Left renal cortex interstitium (tissue), 4 donors: ENCODE measurements at regions not wholly inside any gene's neighbourhood (a gene's known extent, or its start where the extent isn't known, plus 50 kb on each side); places are given as distances from the start of the nearest gene placed in this dataset.
"Not testable (repeated sequence)": the region's sequence is repeated elsewhere in the genome, so short reads cannot be mapped to it uniquely, and the experiment has no call there.

ENCODE experiments used
- DNase-seq, 4 donors: peaks; one replicate each; pipeline ENCODE4 v3.0.0-alpha.2; 2013; ENCODE audit warnings: low read depth in 4 of 4, low spot score in 2 of 4, missing footprints in 1 of 4

GRCh38 chr18:35822413-35822812 lies 150.1 kb upstream of the RMP24 start:
- no peak for DNase-seq

GRCh38 chr18:35826477-35826876 lies 146.0 kb upstream of the RMP24 start:
- no peak for DNase-seq

- no peak for DNase-seq
These were observed 145.1 kb upstream of the RMP24 start for GRCh38 chr18:35827275-35827902.

GRCh38 chr18:35827903-35828275 lies 144.6 kb upstream of the RMP24 start:
- no peak for DNase-seq

GRCh38 chr18:35828591-35828990 lies 143.9 kb upstream of the RMP24 start:
- no peak for DNase-seq

- no peak for DNase-seq
These were observed 137.1 kb upstream of the RMP24 start for GRCh38 chr18:35835366-35835765.

- no peak for DNase-seq
These were observed 136.6 kb upstream of the RMP24 start for GRCh38 chr18:35835833-35836232.

- DNase-seq = no peak
These were observed 135.5 kb upstream of the RMP24 start for GRCh38 chr18:35836932-35837331.

GRCh38 chr18:35837922-35838496 lies 134.5 kb upstream of the RMP24 start:
- DNase-seq = no peak

- no peak for DNase-seq
These were observed 131.2 kb upstream of the RMP24 start for GRCh38 chr18:35841283-35841682.

- no peak for DNase-seq
These were observed 129.9 kb upstream of the RMP24 start for GRCh38 chr18:35842536-35842935.

- not testable (repeated sequence) for DNase-seq
These were observed 124.2 kb upstream of the RMP24 start for GRCh38 chr18:35848321-35848720.

GRCh38 chr18:35849241-35849640 lies 123.2 kb upstream of the RMP24 start:
- not testable (repeated sequence) for DNase-seq

GRCh38 chr18:35851286-35851970 lies 121.1 kb upstream of the RMP24 start:
- no peak for DNase-seq

GRCh38 chr18:35852786-35853185 lies 119.7 kb upstream of the RMP24 start:
- no peak for DNase-seq

GRCh38 chr18:35854095-35854494 lies 118.4 kb upstream of the RMP24 start:
- DNase-seq = no peak

- no peak for DNase-seq
These were observed 116.3 kb upstream of the RMP24 start for GRCh38 chr18:35856178-35856577.

- DNase-seq = not testable (repeated sequence)
These were observed 115.8 kb upstream of the RMP24 start for GRCh38 chr18:35856721-35857120.

GRCh38 chr18:35857581-35857980 lies 114.9 kb upstream of the RMP24 start:
- DNase-seq = not testable (repeated sequence)

- no peak for DNase-seq
These were observed 110.9 kb upstream of the RMP24 start for GRCh38 chr18:35861367-35862118.

- DNase-seq = no peak
These were observed 110.3 kb upstream of the RMP24 start for GRCh38 chr18:35862119-35862640.
